Ishikawa (cell line): ENCODE measurements at regions not wholly inside any gene's neighbourhood (a gene's known extent, or its start where the extent isn't known, plus 50 kb on each side); places are given as distances from the start of the nearest gene placed in this dataset.

Experiments
- CEBPB ChIP-seq: IDR thresholded peaks from 2 replicates; pipeline ENCODE4 v1.6.1; 2012
- CREB1 ChIP-seq: IDR thresholded peaks from 2 replicates; pipeline ENCODE4 v1.6.1; 2012; ENCODE audit warnings: low read depth
- EGR1 ChIP-seq: IDR thresholded peaks from 2 replicates; pipeline ENCODE4 v1.6.1; 2012
- EP300 ChIP-seq: IDR thresholded peaks from 2 replicates; pipeline ENCODE4 v1.6.1; 2012; ENCODE audit warnings: borderline replicate concordance
- FOXM1 ChIP-seq: IDR thresholded peaks from 2 replicates; pipeline ENCODE4 v1.6.1; 2012; ENCODE audit warnings: low read depth, borderline replicate concordance
- MAX ChIP-seq: IDR thresholded peaks from 2 replicates; pipeline ENCODE4 v1.6.1; 2012
- NFIC ChIP-seq: IDR thresholded peaks from 2 replicates; pipeline ENCODE4 v1.6.1; 2012
- RAD21 ChIP-seq: IDR thresholded peaks from 2 replicates; pipeline ENCODE4 v1.6.1; 2012; ENCODE audit warnings: low read depth
- TAF1 ChIP-seq: IDR thresholded peaks from 2 replicates; pipeline ENCODE4 v1.6.1; 2012; ENCODE audit warnings: low read depth, mild to moderate bottlenecking
- TCF12 ChIP-seq: IDR thresholded peaks from 2 replicates; pipeline ENCODE4 v1.6.1; 2012; ENCODE audit warnings: low read depth
- TEAD4 ChIP-seq: IDR thresholded peaks from 2 replicates; pipeline ENCODE4 v1.6.1; 2012
- USF1 ChIP-seq: IDR thresholded peaks from 2 replicates; pipeline ENCODE4 v1.6.1; 2012
- YY1 ChIP-seq: IDR thresholded peaks from 2 replicates; pipeline ENCODE4 v1.6.1; 2012; ENCODE audit warnings: low read depth
- ZBTB7A ChIP-seq: IDR thresholded peaks from 2 replicates; pipeline ENCODE4 v1.6.1; 2012; ENCODE audit warnings: low read depth
- TF ChIP-seq, protein P1 (sequence below): IDR thresholded peaks from 2 replicates; pipeline ENCODE4 v1.6.1; 2012; ENCODE audit warnings: low read depth, mild to moderate bottlenecking

GRCh38 chr6:98254624-98255023 is 579.8 kb upstream of the POU3F2 start:
- TF ChIP-seq EP300 = no peak
- TF ChIP-seq TAF1 = no peak
- TF ChIP-seq, protein P1, sequence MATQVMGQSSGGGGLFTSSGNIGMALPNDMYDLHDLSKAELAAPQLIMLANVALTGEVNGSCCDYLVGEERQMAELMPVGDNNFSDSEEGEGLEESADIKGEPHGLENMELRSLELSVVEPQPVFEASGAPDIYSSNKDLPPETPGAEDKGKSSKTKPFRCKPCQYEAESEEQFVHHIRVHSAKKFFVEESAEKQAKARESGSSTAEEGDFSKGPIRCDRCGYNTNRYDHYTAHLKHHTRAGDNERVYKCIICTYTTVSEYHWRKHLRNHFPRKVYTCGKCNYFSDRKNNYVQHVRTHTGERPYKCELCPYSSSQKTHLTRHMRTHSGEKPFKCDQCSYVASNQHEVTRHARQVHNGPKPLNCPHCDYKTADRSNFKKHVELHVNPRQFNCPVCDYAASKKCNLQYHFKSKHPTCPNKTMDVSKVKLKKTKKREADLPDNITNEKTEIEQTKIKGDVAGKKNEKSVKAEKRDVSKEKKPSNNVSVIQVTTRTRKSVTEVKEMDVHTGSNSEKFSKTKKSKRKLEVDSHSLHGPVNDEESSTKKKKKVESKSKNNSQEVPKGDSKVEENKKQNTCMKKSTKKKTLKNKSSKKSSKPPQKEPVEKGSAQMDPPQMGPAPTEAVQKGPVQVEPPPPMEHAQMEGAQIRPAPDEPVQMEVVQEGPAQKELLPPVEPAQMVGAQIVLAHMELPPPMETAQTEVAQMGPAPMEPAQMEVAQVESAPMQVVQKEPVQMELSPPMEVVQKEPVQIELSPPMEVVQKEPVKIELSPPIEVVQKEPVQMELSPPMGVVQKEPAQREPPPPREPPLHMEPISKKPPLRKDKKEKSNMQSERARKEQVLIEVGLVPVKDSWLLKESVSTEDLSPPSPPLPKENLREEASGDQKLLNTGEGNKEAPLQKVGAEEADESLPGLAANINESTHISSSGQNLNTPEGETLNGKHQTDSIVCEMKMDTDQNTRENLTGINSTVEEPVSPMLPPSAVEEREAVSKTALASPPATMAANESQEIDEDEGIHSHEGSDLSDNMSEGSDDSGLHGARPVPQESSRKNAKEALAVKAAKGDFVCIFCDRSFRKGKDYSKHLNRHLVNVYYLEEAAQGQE = no peak
- TF ChIP-seq MAX = no peak
- TF ChIP-seq CREB1 = no peak
- no peak for TF ChIP-seq USF1
- TF ChIP-seq FOXM1 = no peak
- no peak for TF ChIP-seq TCF12
- TF ChIP-seq EGR1 = no peak
- no peak for TF ChIP-seq NFIC
- no peak for TF ChIP-seq TEAD4
- TF ChIP-seq RAD21 = no peak
- TF ChIP-seq YY1 = no peak
- TF ChIP-seq ZBTB7A = no peak
- TF ChIP-seq CEBPB = no peak

DNA sequence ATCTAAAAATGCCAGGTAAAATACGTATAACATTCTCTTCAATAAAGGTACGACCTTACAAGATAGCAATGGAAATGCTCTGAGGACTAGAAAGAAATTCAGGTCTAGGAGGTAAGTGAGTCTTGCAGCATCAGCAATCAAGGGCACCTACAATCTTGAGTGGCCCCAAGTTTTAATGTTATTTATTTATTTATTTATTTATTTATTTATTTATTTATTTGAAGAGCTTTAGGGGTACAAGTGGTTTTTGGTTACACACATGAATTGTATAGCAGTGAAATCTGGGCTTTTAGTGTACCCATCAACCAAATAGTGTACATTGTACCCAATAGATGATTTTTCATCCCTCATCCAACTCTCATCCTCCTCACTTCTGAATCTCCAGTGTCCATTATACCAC is 574.0 kb upstream of the POU3F2 start:
- no peak for TF ChIP-seq EP300
- no peak for TF ChIP-seq USF1
- TF ChIP-seq CEBPB = no peak
- no peak for TF ChIP-seq TCF12
- TF ChIP-seq EGR1 = no peak
- no peak for TF ChIP-seq ZBTB7A
- no peak for TF ChIP-seq TEAD4

DNA sequence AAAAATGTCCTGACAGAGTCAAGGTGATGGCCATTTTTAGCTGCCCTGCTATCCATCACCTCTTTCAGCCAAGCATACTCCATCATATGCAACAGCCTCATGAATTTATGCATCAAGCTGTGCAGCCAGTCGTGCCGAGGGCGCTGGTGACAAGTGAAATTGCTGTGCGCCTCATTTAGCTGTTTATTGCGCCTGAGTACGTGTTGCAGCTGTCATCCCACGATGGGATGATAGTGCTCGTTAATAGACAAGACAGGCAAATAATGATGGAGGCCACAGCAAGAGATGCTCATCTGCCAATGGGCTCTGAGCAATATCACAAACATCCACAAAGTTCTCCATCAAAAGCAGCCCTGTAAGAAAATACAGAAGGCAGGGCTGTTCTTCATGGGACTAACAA is 562.3 kb upstream of the POU3F2 start:
- no peak for TF ChIP-seq TEAD4
- TF ChIP-seq MAX = no peak
- no peak for TF ChIP-seq RAD21
- TF ChIP-seq NFIC = no peak

DNA sequence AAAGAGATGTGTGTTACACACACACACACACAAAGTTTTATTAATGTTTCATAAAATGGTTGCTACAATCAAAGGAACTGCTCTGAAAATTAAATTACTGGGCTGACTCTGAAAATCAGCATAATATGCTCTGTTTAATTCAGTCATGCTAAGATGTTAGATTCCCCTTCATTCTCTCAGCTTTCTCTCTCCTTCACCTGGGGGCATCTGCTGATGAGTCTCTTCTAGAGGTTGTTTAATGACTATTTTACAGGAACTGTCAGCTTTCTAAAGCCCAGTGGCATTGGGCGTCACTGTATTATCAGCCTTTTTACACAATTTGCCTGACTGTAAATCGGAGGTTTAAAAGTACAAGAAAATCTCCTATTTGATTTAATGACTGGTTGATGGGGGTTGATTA is 559.7 kb upstream of the POU3F2 start:
- TF ChIP-seq FOXM1 = no peak
- TF ChIP-seq ZBTB7A = no peak
- TF ChIP-seq CEBPB = no peak
- no peak for TF ChIP-seq NFIC

DNA sequence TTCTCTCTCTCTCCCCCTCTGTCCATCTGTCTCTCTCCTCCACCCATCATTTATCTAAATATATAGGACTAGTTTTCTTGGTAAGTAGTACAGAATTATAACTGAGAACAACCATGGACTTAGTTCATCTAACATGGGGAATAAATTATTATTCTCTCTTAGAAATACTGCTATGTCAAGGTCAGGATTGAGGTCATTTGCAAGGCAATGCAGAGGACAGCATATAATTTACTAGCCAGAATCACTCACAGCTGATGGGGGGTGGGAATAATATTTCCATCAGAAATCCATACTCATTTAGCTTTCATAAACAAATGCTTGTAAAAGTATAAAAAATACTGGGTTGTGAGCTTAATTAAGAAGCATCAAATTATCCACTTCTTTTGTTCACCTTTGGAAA is 553.9 kb upstream of the POU3F2 start:
- TF ChIP-seq FOXM1 (no peak), TAF1 (no peak), TEAD4 (no peak), EP300 (no peak), EGR1 (no peak), ZBTB7A (no peak), USF1 (no peak), NFIC (no peak), CEBPB (no peak), RAD21 (no peak), TCF12 (no peak), CREB1 (no peak), YY1 (no peak)

DNA sequence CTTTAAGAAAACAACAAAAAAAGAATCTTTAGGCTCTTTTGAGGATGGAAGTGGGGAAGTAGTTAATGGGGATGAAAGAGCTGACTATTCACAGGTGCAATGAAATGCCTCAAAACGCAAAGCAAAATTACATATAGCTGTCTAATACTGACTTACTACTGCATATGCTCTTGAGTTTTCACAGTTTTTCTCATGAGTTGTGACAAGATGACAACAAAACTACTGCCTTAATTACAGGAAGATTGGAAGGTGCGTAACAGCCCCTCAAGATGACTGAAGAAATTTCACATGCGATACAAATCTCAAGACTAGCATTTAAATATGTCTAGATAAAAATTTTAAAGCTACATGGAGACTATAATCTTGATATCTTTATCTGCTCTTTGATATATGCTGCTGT is 547.8 kb upstream of the POU3F2 start:
- TF ChIP-seq USF1 (no peak), CEBPB (no peak), RAD21 (no peak), FOXM1 (no peak), TAF1 (no peak), CREB1 (no peak), TCF12 (no peak), TEAD4 (no peak), EP300 (no peak), EGR1 (no peak), NFIC (no peak), ZBTB7A (no peak), MAX (no peak), YY1 (no peak)
- TF ChIP-seq, protein P1 = no peak
